HG03378 (cell line): ENCODE measurements at regions not wholly inside any gene's neighbourhood (a gene's known extent, or its start where the extent isn't known, plus 50 kb on each side); places are given as distances from the start of the nearest gene placed in this dataset.

ENCODE experiments used
- ATAC-seq: cut with Tn5 transposase; IDR thresholded peaks from one replicate; pipeline ENCODE4 v1.9.1; 2021; ENCODE audit warnings: mild to moderate bottlenecking, moderate library complexity; ENCODE audit not compliant: unreplicated experiment

DNA sequence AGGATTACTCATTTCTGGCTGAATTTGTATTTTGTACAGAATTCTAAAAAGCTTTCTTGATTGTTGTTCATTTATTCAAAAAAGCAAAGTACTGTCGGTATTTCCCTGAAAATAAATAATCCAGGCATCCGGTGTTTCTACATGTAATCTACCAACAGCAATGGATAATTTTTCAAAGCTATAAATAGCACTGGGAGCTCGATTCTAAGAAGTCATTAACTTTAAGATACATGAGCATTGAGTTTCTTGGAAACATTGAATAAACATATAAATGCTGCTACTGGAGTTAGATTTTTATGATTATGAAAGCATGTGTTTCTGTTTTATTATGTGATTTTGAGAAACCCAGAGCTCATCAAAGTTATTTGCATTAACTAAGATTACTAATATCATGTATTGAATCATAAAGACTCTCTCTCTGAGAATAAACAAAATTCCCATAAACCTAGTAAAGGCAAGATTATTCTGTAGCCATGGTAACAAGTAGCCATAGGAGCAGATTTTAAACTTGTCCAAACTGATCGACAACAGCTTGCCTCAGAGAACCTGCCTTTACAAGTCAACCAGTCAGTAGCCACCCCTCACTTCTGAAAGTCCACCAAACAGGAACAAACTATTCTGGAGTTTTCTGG, 197.0 kb downstream of the DRD1 start:
- no peak for ATAC-seq

DNA sequence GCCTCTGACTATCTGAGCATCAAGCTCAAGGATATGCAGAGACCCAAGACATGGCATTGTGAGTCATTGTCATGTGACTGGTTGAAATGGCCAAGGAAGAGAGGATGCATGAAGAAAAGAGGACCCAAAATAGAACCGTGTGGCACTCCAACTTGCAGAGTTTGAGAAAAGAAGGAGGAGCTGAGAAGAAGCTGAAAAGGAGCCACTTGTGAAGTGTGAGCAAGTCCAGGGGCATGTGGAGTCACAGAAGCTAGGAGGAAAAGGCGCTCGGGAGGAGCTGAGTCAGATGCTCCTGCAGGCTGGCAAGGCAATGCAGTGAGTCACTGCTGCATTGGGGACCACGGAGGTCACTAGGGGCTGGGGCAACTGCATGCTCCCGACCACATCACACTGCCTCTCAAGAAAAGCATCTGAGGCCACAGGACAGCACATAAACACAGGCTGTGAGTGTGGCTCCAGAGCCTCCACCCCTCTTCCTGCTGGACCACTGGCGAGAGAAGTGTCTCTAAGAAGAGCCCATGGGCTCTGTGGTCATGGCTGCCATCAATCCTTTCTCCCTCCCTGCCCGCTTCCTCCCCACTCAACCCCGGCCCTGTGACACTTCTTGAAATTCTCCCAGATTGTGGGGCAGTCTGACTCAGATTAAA, 197.6 kb downstream of the DRD1 start:
- ATAC-seq, result no peak

DNA sequence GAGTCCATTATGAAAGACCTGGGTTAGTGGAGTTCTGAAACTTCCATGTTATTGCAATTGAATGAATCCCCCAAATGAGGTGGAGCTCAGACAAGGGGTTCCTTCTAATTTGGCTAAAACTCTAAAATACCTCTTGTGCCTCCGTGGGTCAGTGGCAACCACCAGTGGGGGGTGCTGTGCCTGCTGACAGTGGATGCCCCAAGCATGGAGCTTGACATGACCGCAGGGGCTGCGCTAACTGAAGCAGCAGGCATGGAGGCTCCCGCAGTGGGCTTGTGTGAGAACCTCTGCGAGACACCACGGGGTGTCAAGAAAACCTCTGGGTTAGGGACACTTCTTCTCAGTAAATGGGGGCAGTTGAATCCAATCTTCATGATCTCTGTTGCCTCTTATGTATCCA, 200.5 kb downstream of the DRD1 start:
- no peak for ATAC-seq

DNA sequence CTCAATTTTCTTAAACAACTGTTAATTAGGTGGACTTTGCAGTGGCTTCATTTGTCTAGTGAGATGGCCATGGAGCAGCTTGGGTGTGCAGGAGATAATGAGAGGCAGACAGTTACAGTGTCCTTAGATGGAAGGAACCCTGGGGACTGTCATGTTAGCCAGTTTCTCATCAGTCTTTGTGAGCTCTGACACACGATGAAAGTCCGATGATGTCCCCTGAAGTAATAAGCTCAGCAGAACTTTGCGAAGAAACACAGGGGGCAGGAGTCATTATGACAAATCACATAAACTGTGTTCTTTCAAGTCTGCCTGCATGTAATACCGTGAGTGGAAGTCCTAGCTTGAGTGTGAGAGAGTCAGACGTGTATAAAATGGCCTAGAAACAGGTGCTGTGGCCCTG, 201.8 kb downstream of the DRD1 start:
- no peak for ATAC-seq

DNA sequence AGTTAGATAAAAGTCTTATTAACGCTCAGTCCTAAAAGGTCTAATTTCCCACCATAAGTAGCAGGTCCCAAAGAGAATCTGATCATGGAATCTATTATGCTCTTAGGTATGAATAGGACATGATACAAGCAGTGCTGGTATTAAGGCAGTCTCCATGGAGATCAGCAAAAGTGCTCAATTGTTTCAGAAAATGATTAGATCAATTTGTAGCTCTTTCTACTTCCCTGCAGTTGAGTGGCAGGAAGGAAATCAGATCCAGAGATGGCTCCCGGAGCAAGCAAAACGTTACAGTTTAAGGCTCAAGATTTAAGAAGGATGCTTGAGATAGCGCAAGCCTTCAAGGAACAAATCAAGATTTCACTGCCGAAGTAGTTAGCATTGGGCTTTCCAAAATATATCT, 205.7 kb downstream of the DRD1 start:
- ATAC-seq, result no peak

DNA sequence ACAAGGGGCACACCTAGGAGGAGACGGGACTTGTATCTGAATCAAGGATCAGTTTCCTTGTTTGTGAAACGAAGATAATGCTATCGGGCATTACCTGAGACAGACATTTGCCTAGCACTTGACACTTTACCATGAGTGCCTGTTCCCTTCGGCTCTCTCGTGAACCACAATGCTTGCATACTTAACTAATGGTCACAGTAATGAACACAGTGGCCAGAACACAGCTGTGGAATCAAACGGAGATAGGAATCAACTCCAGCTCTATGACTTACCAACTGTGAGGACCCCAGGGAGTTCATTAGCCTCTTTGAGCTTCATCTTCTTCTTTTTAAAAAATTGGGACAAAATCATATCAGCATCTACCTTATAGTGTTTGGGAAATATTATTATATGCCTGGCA, 207.8 kb downstream of the DRD1 start:
- ATAC-seq, result no peak

DNA sequence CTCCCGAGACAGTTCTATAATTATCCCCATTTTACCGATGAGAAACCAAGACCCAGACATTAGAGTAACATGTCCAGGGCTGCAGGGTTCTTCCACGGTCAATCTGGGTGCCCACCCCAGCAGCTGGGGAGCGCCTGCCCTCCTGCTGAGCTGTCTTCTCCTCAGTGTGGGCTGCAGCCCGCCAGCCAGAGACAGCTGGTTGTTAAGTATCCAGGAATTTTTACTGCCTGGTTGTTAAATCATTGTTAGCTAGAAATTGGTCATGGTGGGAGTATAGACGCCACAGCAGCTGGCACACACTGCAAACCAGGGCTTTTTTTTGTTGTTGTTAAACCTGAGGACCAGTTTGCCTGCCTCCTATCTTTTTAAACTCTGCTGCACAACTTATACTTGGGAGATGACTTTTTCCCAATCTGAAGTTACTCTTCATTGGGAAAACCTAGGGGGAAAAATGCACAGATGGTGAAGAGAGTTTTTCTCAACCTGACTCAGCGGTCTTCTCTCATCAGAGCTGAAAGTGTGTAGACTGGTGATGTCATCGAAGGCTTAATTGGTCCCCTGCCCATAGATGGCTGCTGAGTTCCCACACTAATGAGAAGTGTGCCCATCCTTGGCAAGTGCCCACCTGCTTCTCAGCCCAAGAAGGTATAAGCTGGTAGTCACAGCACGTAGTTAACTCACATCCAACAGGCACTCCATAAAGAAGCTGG, 208.6 kb downstream of the DRD1 start:
- ATAC-seq, result no peak

DNA sequence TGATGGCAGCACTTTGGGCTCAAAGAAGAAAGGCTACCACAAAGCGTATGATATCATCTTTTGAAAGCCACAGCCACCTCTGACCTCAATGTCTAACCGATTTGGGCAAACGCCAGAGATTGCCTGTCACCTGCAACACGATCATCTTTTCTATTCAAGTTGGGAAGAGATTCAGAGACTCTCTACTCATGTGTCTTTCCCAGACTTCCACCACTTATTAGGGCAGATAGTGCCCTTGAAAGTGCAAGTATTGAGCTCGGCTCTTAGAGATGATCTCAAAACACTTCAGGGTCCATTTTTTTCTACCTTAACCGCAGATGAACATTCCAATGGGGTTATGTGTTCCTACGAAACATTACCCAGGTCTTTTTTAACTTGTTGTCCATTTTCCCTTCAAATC, 213.7 kb downstream of the DRD1 start:
- ATAC-seq, result no peak

DNA sequence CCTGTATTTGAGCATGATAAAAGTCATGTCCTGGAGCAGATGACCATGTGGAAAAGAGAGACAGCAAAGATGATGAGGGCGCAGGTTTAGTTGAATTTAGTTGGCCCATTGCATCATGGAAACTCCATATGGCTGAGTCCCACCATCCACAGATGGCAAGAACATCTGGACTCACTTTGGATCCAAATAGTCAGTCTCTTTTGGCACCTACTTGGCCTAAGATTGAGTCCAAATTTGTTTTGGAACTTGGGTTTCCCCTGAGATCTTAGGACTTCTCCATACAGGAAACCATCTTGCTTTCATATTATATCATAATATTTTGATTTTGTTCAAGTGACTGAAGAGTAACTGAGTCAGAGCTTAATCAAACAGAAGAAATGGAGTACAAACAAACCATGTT, 217.5 kb downstream of the DRD1 start:
- no peak for ATAC-seq

DNA sequence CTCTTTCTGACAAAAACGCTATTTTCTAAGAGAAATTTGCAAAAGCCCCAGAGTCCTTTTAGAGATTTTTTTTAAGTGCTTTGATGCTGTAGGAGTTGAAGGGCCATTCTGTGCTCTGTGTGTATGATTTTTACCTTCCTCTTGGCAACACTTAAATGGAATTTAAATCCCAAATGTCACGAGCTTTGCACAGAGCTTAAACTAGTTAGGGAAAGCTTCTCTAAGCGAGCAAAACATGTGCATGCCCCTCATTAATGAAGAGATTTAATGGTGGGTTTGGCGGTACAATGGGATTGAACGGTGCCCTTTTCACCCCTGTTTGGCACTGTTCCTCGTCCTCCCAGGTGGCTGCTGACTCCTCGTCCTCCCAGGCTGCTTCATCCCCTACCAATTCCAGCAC, 220.7 kb downstream of the DRD1 start:
- no peak for ATAC-seq

DNA sequence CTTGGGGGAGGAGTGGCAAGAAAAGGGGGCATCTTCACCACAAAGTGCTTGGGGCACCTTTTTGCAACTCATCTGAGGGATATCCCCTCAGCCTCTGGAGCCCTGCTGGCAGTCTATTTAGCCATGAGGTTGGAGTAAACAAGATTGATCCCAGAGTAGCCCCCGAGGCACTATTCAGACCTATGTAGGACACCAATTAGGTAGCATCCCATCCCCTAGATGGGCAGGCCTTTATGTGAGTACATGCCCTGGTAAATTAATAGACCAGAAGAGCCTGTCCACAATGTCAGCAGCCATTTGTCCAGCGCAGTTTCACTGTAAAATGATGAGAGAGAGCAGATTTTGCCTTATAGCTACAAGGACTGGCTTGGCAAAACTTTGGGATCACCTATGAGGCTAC, 221.4 kb downstream of the DRD1 start:
- no peak for ATAC-seq

DNA sequence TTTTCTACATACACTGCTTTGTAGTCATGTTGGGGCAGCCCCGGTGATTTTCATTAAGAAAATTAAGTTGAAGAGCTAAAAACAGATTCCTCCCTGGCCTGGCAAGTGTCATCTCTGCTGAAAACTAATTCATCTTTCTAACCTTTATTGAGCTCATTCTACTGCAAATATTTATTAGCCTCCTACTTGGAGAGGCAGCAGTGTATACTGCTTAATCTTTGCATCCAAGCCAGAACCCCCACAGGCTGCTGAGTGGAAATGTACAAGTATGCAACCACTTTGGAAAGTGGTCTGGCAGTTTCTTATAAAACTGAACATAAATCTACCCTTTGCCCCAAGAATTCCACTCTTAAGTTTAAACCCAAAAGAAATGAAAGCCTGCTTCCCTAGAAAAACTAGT, 223.4 kb downstream of the DRD1 start:
- no peak for ATAC-seq

DNA sequence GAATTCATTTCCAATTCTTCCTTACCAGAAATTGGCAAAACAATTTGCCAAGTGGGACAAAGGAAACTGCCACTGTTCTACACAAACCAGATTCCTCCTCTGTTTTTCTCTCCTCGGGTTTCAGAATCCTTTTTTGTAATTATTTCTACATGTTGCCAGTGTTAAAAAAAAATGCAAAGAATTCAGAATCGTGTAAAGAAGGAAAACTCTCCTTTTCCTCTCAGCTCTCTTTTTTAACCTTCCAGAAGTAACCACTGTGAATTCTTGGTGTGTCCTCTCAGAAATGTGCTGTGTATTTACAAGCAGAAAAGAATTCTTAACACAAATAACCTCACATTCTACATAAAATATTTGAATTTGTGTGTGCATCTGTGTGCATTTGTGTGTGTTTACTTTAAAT, 224.6 kb downstream of the DRD1 start:
- ATAC-seq, result no peak

DNA sequence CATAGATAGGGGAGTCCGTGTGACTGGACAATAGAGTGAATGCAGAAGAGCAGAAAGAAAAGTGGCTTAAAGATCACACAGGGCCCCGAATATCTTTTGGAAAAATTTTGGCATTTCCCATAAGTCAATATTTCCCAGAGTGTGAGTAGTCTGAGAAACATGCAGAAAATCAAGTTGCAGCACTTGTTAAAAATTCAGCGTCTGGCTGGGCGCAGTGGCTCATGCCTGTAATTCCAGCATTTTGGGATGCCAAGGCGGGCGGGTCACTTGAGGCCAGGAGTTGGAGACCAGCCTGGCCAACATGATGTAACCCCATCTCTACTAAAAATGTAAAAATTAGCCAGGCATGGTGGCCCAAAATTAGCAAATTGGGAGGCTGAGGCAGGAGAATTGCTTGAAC, 227.0 kb downstream of the DRD1 start:
- ATAC-seq, result no peak

DNA sequence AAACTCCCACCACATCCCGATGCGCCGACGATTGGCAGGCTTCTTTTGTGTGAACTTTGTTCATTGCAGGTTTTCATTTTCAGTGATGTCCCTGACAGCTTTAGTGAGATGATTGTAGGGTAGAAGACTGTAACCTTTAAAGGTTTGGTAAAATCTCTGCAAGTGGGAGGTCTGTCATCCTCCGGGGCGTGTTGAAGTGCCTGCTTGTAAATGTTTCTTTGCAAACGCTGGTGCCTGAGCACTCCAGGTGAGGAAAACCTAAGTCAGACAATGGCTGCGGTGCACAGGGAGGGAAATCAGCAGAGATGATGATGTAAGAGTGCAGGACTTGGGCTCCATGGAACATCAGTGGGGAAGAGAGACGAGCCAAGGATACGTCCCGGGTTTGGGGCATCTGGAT, 228.1 kb downstream of the DRD1 start:
- ATAC-seq, result no peak

DNA sequence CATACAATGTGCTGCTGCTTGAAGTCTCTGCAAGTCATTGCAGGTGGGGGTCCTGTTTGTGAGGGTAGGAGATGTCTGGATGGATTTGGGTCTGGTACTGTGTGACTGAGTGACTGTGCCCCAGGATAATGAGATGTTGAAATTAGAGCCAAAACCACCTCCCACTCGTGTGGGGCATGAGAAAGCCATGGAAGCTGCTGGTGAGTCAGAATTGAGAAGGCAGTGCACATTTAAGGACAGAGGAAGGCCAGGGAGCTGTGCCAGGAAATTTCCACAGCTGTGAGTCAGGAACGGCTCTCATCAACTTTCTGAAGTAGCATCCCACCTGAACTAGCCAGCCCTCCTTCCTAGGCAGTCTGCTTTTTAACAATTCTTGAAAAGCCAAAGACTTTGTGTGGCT, 229.8 kb downstream of the DRD1 start:
- no peak for ATAC-seq

DNA sequence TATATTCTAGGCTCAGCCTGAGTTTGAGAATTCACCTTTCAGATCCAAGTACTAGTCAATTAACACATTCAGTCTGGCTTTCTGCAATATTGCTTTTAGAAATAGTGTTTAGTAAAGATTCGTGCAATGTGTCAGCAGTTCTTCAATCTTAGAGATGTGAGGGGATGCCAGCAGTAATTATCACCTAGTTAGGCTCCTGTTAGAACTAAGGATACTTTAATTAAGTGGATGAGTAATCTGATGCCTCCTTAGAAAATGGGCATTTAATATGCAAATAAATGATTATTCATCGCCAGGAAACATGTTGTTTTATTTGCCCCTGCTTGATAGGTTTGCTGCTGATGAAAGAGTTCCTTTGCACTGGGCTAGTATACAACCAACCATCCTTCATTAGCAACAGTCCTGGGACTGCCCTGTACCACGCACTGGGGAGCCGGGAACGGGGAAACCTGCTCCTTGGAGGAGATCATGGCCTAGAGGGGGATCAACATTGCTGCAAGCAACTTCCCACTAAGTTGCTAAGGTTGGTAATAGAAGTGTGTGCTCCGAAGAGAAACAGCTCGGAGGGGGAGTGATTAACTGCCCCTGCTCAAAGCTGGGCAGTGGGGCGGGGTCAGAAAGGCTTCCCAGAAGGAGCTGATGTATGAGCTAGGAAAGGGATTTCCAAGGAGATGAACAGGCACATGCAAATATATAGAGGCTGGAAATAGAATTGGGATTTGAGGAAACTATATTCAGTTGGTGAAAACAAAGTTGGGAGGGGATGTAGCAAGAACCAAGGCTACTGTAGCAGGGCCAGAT, 231.8 kb downstream of the DRD1 start:
- ATAC-seq, result no peak

DNA sequence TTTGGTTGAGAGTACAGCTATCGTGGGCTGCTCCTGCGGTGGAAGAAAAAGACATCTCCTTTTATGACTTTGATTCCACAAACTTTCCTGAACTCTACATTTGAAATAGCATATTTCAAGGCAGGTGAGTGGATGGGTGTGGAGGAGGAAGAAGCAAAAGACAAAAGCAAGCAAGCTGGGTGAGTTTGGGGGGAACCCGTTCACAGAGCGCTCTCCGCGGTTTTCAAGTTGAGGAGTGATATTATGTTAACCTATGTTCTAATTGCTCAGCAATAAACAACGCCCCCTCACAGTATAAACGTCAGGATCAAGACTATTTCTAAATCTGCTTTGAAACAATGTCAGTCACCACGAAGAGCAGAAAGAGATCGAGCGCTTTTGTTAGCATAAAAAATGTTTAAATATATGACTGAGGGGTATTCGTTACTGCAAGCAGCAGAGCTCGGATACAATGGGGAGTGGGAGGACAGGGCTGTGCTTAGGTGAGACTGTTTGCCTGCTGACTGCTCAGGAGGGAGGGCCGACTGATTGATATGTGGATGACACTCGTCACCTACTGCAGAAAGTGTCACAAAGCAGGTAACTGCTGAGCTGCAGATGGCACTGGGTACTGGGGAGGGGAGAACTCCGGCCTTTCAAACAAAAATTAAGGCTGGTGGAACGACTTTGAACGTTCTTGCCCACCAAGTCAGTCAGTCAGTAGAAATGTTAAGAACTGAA, 236.5 kb downstream of the DRD1 start:
- ATAC-seq, result no peak

DNA sequence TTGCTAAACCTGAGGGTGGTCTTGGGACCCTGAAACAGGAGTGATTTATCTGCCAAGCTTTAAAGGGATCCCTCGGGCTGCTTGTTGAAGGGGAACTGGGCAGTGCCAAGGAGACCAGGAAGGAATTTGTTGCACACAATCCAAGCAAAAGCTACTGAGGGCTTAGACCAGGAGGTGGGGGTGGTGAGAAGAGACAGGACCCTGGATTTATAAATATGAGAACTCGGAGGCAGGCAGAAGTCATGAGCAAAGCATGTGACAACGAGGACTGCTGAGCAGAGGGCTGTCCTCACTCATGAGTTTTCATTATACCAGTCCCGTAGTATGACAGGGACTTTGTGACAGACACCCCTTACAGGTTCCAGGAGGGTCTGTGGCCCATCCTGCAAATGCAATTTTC, 237.3 kb downstream of the DRD1 start:
- ATAC-seq, result no peak

DNA sequence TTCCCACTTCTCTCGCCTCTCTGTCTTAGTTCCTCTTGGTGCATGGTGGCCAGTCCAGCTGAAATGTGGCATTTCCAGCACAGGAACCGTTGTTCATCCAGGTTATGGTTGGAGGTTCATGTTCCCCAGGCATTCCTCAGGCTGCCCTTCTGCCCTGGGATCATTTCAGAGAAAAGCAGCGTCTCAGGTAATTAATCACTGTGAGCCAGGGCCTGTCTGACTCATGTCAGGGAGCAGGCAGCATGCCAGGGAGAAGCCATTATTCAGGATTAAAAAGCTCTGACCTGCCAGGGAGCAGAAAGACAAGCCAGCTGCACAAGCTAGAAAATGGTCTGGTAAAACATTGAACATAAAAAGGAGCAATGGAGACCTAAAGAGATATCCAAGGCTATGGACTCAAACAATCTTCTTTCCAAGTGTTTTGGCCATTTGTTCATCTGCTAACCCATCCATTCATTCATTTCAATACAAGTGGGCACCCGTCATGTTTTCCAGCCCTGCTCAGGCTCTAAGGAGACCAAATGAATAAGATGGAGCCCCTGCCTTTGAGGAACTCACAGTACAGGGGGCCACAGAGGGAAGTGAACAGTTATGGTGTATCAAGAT, 241.4 kb downstream of the DRD1 start:
- ATAC-seq, result no peak

DNA sequence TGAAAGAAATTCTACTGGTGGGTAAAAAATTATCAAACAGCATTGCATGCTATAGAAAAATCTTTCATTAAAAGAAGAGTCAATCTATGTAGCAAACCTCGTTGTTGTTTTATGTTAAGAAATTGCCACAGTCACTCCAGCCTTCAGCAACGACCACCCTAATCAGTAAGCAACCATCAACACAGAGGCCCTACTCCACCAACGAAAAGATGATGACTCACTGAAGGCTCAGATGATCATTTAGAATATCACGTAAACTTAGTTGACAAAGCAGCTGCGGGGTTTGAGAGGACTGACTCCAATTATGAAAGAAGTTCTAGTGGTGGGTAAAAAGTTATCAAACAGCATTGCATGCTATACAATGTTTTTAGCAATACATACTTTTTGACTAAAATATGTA, 242.6 kb downstream of the DRD1 start:
- ATAC-seq, result no peak
